GM18505 (cell line): ENCODE measurements at regions not wholly inside any gene's neighbourhood (a gene's known extent, or its start where the extent isn't known, plus 50 kb on each side); places are given as distances from the start of the nearest gene placed in this dataset.

Experiments
- ATAC-seq: cut with Tn5 transposase; IDR thresholded peaks from one replicate; pipeline ENCODE4 v1.9.1; 2021; ENCODE audit not compliant: unreplicated experiment
- POLR2A ChIP-seq: IDR thresholded peaks from 4 replicates; pipeline ENCODE4 v1.6.1; 2011; ENCODE audit warnings: borderline replicate concordance; ENCODE audit not compliant: insufficient read depth, insufficient read length; ENCODE audit errors: extremely low read depth

DNA sequence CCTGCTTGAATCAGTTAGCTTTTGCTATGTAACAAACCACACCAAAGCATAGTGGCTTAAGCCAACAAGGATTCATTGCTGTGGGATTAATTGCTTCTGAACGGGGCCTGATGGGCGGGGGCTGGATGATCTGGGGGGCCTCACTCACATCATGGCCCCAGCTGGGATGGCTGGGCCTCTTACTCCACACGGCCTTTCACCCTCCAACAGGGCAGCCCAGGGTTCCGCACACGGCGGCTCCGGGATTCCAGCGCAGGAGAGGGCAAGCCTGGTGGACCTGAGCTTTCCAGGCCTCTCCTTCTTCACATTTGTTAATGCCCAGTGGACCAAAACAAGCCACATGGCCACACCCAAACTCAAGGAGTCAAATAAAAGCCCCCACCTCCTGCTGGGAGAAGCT is 86.3 kb upstream of the PHLPP1 start:
- no peak for TF ChIP-seq POLR2A
- ATAC-seq, result no peak

GRCh38 chr18:62631173-62631572 is 84.2 kb upstream of the PHLPP1 start:
- no peak for TF ChIP-seq POLR2A
- ATAC-seq, result no peak

- no peak for ATAC-seq
- no peak for TF ChIP-seq POLR2A
These were observed 82.4 kb upstream of the PHLPP1 start for GRCh38 chr18:62632788-62633455.

GRCh38 chr18:62634458-62634857 is 80.9 kb upstream of the PHLPP1 start:
- TF ChIP-seq POLR2A, result no peak
- ATAC-seq, result no peak

GRCh38 chr18:62634979-62635630 is 80.2 kb upstream of the PHLPP1 start:
- no peak for TF ChIP-seq POLR2A
- no peak for ATAC-seq

DNA sequence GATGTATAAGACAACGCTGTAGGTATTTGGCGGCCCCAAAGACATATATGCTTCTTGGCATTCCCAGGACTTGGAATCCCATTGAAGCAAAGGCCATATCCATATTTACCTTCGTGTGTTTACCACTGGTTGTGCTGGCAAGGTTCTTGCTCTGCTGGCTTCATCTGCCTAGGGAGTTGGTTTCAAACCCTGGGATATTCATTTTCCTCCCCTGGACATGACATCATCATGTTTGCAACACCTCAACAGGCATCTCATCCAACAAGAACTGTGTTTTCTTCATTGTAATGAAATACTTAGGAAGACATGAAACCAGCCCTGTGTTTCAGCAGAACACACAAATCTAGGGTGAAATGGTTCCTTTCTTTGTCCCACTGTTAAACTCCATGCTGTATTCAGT is 77.9 kb upstream of the PHLPP1 start:
- TF ChIP-seq POLR2A, result no peak
- ATAC-seq, result no peak

- no peak for TF ChIP-seq POLR2A
These were observed 77.3 kb upstream of the PHLPP1 start for GRCh38 chr18:62637807-62638687.

DNA sequence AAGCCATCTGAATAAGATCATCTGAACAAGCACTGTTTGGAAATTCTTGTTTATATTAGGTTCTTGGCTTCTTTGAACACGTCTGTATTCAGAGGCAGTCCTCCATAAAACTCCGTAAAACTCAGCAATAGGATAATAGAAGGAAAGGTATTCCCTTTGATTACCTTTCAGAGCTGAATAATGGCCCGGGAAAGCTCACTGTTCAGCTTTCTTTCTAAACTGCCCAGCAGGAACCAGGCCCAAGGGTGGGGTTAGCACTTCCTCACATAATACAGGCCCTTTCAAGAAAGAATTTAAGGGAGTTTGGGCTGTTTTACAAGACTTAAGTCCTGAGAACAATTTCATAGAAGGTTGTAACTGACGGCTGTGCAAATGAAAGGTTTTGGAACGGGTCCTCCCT is 72.2 kb upstream of the PHLPP1 start:
- ATAC-seq, result no peak
- TF ChIP-seq POLR2A, result no peak

More at GRCh38 chr18:62637807-62638687, 77.3 kb upstream of the PHLPP1 start:
- ATAC-seq, result peak; percentile 70

DNA sequence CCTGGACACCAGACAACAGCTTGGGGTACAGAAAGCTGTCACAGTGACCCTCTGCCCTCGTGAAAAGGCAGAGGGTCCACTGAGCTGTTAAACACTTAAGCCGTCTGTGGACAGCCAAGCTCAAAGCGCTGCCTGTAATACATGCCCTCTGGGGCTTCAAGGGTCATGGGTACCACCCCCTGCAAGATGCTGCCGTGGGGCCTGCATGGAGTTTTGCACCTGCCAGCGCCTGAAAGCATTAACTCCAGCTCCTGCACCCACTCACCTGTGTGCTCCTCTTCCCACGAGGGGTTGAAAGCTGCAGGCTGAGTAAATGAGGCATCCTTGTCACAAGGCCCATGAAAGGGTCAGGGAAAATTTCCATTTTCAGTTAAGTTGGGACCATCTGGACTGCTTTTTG is 70.6 kb upstream of the PHLPP1 start:
- no peak for TF ChIP-seq POLR2A
- no peak for ATAC-seq

DNA sequence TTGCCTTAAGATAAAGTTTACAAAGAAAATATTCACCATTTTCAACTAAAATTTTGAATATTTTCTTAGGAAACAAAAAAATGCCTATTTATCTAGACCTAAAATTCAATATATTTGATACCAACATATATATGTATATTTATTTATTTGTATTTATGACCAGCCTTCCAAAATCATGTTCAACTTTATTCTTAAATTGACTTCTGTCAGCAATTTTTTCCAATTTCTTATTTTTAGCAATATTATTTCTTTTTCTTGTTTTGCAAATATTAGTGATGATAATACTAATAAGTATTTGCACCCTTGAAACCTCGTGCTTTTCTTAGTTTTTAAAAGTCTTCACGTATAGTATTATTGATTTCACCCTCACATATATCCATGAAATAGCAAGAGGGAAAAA is 68.2 kb upstream of the PHLPP1 start:
- no peak for TF ChIP-seq POLR2A
- no peak for ATAC-seq

- ATAC-seq, result no peak
- no peak for TF ChIP-seq POLR2A
These were observed 67.2 kb upstream of the PHLPP1 start for GRCh38 chr18:62648045-62648678.

DNA sequence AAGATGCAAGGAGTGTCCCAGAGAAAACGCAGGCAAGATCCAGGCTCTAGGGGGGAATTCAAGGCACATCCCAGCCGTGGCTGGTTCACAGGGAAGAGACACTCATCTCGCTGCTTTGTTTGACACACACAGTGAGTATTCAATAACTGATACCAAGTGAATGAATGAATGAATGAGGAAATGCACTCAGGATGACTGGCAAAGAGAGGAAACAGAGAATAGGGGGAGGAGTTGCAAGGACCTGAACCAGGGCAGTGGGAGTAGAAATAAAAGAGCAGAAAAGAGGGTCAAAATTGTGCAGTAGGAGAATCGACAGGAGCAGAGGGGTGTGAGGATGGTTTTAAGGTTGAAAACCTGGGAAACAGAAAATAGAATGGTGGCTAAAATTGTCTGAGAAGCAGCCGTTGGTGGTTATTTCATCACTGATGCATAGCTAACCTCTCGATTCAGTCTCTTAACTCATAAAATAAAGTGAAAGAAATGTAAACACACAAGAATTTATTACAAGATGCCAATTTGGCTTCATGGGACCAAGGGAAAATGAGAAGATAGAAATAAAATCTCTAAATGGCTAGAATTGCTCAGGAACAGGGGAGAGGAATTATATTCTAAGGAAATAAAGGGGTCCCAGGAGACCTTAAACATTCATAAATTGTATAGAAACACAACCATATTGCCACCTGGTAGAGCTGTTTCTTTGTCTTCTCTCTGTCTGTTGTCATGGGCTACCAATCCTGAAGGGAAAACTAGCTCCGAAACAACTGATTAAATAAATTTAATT is 63.9 kb upstream of the PHLPP1 start:
- no peak for TF ChIP-seq POLR2A
- peak; percentile 37 for ATAC-seq

GRCh38 chr18:62652057-62652629 is 63.2 kb upstream of the PHLPP1 start:
- peak; percentile 51 for ATAC-seq
